HCT116 (cell line): ENCODE measurements at regions not wholly inside any gene's neighbourhood (a gene's known extent, or its start where the extent isn't known, plus 50 kb on each side); places are given as distances from the start of the nearest gene placed in this dataset.

ENCODE experiments used
- ATAC-seq: fragments of 200-7000 bp; cut with Tn5 transposase; 2 replicates; pipeline ENCODE4 v1.9.1; 2020; ENCODE audit warnings: mild to moderate bottlenecking, moderate library complexity
- BruUV-seq: library from RNA; stranded (reverse); fragments of 400-500 nt; replicated peaks from 2 replicates; lab custom pipeline; 2021; lab: Mats Ljungman, UMichigan
- CTCF ChIA-PET: fragments of 300-600 bp; sonication (Branson Sonifier 250); formaldehyde crosslinking; loops from one replicate; lab custom pipeline; 2021; ENCODE audit warnings: antibody characterized with exemption; lab: Charles Lee
- POLR2A ChIA-PET: fragments of 300-600, 350-600 bp; sonication (Branson Sonifier 250); formaldehyde crosslinking; loops from one replicate; lab custom pipeline; 2021; ENCODE audit warnings: antibody characterized with exemption; lab: Charles Lee
- RAD21 ChIA-PET, 2 experiments: fragments of 300-600 bp; sonication (Branson Sonifier 250); formaldehyde crosslinking; loops; one replicate each; lab custom pipeline; 2023; ENCODE audit warnings: low total read pairs in 2 of 2; ENCODE audit not compliant: uncharacterized antibody in 2 of 2, unreplicated experiment in 2 of 2, low non-redundant PET in 1 of 2; lab: Charles Lee
- DNase-seq: peaks from one replicate; pipeline ENCODE4 v3.0.0-alpha.2; 2010; ENCODE audit warnings: low read depth, low spot score
- H2AFZ ChIP-seq: fragments of 200-600 bp; shearing (Covaris generic), sonication (generic); 2 replicates; pipeline ENCODE4 v1.6.1; 2017; ENCODE audit warnings: low read depth, mixed run types, mixed read lengths, antibody characterized with exemption, low read length; ENCODE audit not compliant: poor library complexity, severe bottlenecking
- H3K27ac ChIP-seq: 2 replicates; pipeline ENCODE4 v1.5.1; 2012; ENCODE audit warnings: low read depth, low read length
- H3K27me3 ChIP-seq: fragments of 200-600 bp; sonication (generic); 2 replicates; pipeline ENCODE4 v1.6.1; 2016; ENCODE audit warnings: mixed run types, low read length, mixed read lengths; ENCODE audit not compliant: insufficient read depth
- H3K36me3 ChIP-seq, 2 experiments: fragments of 200-500 bp in 1 of 2; fragments of 200-600 bp in 1 of 2; sonication (Bioruptor generic) in 1 of 2; sonication (generic) in 1 of 2; 2 replicates each; pipeline versions ENCODE4 v1.5.1 to v1.6.1; 2014 to 2016; ENCODE audit warnings: low read length in 2 of 2, inconsistent platforms in 1 of 2, mixed read lengths in 1 of 2, mixed run types in 1 of 2; ENCODE audit not compliant: insufficient read depth in 2 of 2, control insufficient read depth in 1 of 2
- H3K4me1 ChIP-seq, 2 experiments: fragments of 200-600 bp in 1 of 2; sonication (generic) in 1 of 2; 2 replicates each; pipeline versions ENCODE4 v1.5.1 to v1.6.1; 2012 to 2017; ENCODE audit warnings: low read length in 2 of 2, inconsistent platforms in 1 of 2, mild to moderate bottlenecking in 1 of 2, mixed read lengths in 1 of 2, mixed run types in 1 of 2, moderate library complexity in 1 of 2; ENCODE audit not compliant: insufficient read depth in 2 of 2, control insufficient read depth in 1 of 2
- H3K4me2 ChIP-seq: fragments of 200-600 bp; sonication (generic); 2 replicates; pipeline ENCODE4 v1.6.1; 2017; ENCODE audit warnings: mixed run types, low read length, mixed read lengths
- H3K4me3 ChIP-seq, 2 experiments: fragments of 200-600 bp in 1 of 2; sonication (generic) in 1 of 2; replicated peaks in 1 of 2; 2 replicates each; pipeline ENCODE4 v1.5.1; 2011 to 2016; ENCODE audit warnings: low read length in 2 of 2, control low read depth in 1 of 2, low read depth in 1 of 2, mild to moderate bottlenecking in 1 of 2, mixed read lengths in 1 of 2, mixed run types in 1 of 2
- H3K79me2 ChIP-seq: fragments of 200-600 bp; sonication (generic); 2 replicates; pipeline ENCODE4 v1.6.1; 2017; ENCODE audit warnings: mild to moderate bottlenecking, mixed run types, low read length, moderate library complexity, mixed read lengths; ENCODE audit not compliant: insufficient read depth
- H3K9ac ChIP-seq: fragments of 200-600 bp; sonication (generic); 2 replicates; pipeline ENCODE4 v1.6.1; 2016; ENCODE audit warnings: low read length, mixed read lengths
- H3K9me2 ChIP-seq: fragments of 200-600 bp; sonication (generic), shearing (Covaris generic); 2 replicates; pipeline ENCODE4 v1.6.1; 2017; ENCODE audit warnings: mixed run types, mild to moderate bottlenecking, moderate library complexity; ENCODE audit not compliant: insufficient read depth
- H3K9me3 ChIP-seq, 2 experiments: fragments of 200-500 bp in 1 of 2; fragments of 200-600 bp in 1 of 2; sonication (Bioruptor generic) in 1 of 2; sonication (generic) in 1 of 2; 2 replicates each; pipeline ENCODE4 v1.6.1; 2014 to 2017; ENCODE audit warnings: low read length in 2 of 2, mixed read lengths in 2 of 2, inconsistent platforms in 1 of 2, low read depth in 1 of 2, mild to moderate bottlenecking in 1 of 2, mixed run types in 1 of 2, moderate library complexity in 1 of 2; ENCODE audit not compliant: control insufficient read depth in 1 of 2, insufficient read depth in 1 of 2
- H4K20me1 ChIP-seq: fragments of 200-600 bp; sonication (generic), shearing (Covaris generic); 2 replicates; pipeline ENCODE4 v1.6.1; 2017; ENCODE audit warnings: mixed run types, mild to moderate bottlenecking, moderate library complexity; ENCODE audit not compliant: insufficient read depth
- CBX3 ChIP-seq: IDR thresholded peaks from 2 replicates; pipeline ENCODE4 v1.6.1; 2012; ENCODE audit warnings: low read depth
- EGR1 ChIP-seq: IDR thresholded peaks from 2 replicates; pipeline ENCODE4 v1.6.1; 2012; ENCODE audit warnings: low read depth
- ELF1 ChIP-seq: IDR thresholded peaks from 2 replicates; pipeline ENCODE4 v1.6.1; 2012; ENCODE audit warnings: low read depth, borderline replicate concordance
- EZH2 ChIP-seq: fragments of 200-600 bp; sonication (generic); IDR thresholded peaks from 2 replicates; pipeline ENCODE4 v1.6.1; 2017; ENCODE audit warnings: antibody characterized with exemption, mixed run types
- JUND ChIP-seq: IDR thresholded peaks from 2 replicates; pipeline ENCODE4 v1.6.1; 2012
- MAX ChIP-seq: IDR thresholded peaks from 2 replicates; pipeline ENCODE4 v1.6.1; 2012
- POLR2A ChIP-seq: IDR thresholded peaks from 2 replicates; pipeline ENCODE4 v1.7.0; 2011; ENCODE audit warnings: borderline replicate concordance; ENCODE audit not compliant: insufficient read depth, insufficient read length; ENCODE audit errors: extremely low read depth
- REST ChIP-seq: IDR thresholded peaks from 2 replicates; pipeline ENCODE4 v1.6.1; 2012; ENCODE audit warnings: low read depth
- YY1 ChIP-seq: IDR thresholded peaks from 2 replicates; pipeline ENCODE4 v1.6.1; 2011; ENCODE audit warnings: low read length, low read depth, moderate library complexity, mild to moderate bottlenecking; ENCODE audit not compliant: insufficient replicate concordance; ENCODE audit errors: extremely low read depth
- ZNF274 ChIP-seq: fragments of 200-500 bp; sonication (Bioruptor generic); IDR thresholded peaks from 2 replicates; pipeline ENCODE4 v1.6.1; 2014; ENCODE audit warnings: mild to moderate bottlenecking, low read depth, low read length, inconsistent platforms
- intact Hi-C: fragments of 100-400 bp; cut with micrococcal nuclease; formaldehyde crosslinking; loops from 2 replicates; pipeline ENCODE4 v1.10.0; 2022
- TF ChIP-seq, protein P1 (sequence below): IDR thresholded peaks from 2 replicates; pipeline ENCODE4 v1.6.1; 2012
- TF ChIP-seq, protein P2 (sequence below): IDR thresholded peaks from 2 replicates; pipeline ENCODE4 v1.6.1; 2011; ENCODE audit warnings: mild to moderate bottlenecking, low read length, moderate library complexity; ENCODE audit not compliant: insufficient replicate concordance; ENCODE audit errors: extremely low read depth

- CTCF ChIA-PET: no interaction called here
- ATAC-seq: peak; percentile 77
- Histone ChIP-seq H3K27ac (no peak overlapping the region), H3K27me3 (no peaks in the 10 kb centered on the region), H3K4me2 (peak overlapping the region; percentile 50), H3K36me3 (no peaks in the 10 kb centered on the region), H3K9me2 (no peaks in the 10 kb centered on the region), H2AFZ (peak overlapping the region; percentile 6), H3K79me2 (no peaks in the 10 kb centered on the region), H3K9ac (no peak overlapping the region), H3K4me1 (peaks cover 2 to 14% of the 10 kb centered on the region in 2 experiments; a peak in 2 of 4 replicates), H3K9me3 (no peaks in the 10 kb centered on the region), H3K4me3 (no peak overlapping the region), H4K20me1 (no peaks in the 10 kb centered on the region)
- POLR2A ChIA-PET: no interaction called here
- no peak for TF ChIP-seq MAX
- intact Hi-C loops: no loop called here
- no peak for DNase-seq
- RAD21 ChIA-PET: no interaction called here
- BruUV-seq: no TSS peak
These were observed 1668.7 kb downstream of the SUCLG1 start for GRCh38 chr2:82790206-82791021.

DNA sequence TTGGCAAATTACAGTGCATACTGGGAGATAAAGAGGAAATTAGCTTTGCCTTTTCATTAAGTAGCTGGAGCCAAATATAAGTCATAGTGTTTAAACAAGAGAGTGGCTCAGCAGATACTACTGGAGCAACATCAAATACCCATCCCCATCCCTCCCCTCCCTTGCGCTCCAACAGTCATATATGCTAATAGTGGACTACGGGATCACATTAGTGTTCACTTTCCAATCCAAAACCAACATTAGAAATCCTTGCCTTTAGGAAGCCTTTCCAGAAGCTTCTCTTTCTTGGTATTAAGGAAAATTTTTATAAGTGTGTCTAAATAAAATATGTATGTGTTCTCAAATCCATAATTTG lies 1669.3 kb downstream of the SUCLG1 start:
- no peak for ATAC-seq
- TF ChIP-seq REST (no peak), CBX3 (no peak), ZNF274 (no peak), EZH2 (no peak), YY1 (no peak), JUND (no peak), ELF1 (no peak), EGR1 (no peak), POLR2A (no peak)
- TF ChIP-seq, protein P1, sequence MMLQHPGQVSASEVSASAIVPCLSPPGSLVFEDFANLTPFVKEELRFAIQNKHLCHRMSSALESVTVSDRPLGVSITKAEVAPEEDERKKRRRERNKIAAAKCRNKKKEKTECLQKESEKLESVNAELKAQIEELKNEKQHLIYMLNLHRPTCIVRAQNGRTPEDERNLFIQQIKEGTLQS: no peak
- TF ChIP-seq, protein P2, sequence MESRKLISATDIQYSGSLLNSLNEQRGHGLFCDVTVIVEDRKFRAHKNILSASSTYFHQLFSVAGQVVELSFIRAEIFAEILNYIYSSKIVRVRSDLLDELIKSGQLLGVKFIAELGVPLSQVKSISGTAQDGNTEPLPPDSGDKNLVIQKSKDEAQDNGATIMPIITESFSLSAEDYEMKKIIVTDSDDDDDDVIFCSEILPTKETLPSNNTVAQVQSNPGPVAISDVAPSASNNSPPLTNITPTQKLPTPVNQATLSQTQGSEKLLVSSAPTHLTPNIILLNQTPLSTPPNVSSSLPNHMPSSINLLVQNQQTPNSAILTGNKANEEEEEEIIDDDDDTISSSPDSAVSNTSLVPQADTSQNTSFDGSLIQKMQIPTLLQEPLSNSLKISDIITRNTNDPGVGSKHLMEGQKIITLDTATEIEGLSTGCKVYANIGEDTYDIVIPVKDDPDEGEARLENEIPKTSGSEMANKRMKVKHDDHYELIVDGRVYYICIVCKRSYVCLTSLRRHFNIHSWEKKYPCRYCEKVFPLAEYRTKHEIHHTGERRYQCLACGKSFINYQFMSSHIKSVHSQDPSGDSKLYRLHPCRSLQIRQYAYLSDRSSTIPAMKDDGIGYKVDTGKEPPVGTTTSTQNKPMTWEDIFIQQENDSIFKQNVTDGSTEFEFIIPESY: no peak
- H3K79me2 ChIP-seq: no peaks in the 10 kb centered on the region
- POLR2A ChIA-PET: no interaction called here
- CTCF ChIA-PET: no interaction called here
- H2AFZ ChIP-seq: peak overlapping the region; percentile 6
- intact Hi-C loops: no loop called here
- no peak overlapping the region for H3K4me2 ChIP-seq
- H3K4me1 ChIP-seq: peaks cover 0 to 10% of the 10 kb centered on the region in 2 experiments; a peak in 2 of 4 replicates
- no peaks in the 10 kb centered on the region for H4K20me1 ChIP-seq
- H3K36me3 ChIP-seq: no peaks in the 10 kb centered on the region
- BruUV-seq: no TSS peak
- H3K27ac ChIP-seq: no peak overlapping the region
- RAD21 ChIA-PET: no interaction called here
- no peak overlapping the region for H3K9ac ChIP-seq
- H3K27me3 ChIP-seq: no peaks in the 10 kb centered on the region
- no peak overlapping the region for H3K4me3 ChIP-seq
- no peaks in the 10 kb centered on the region for H3K9me3 ChIP-seq
- no peaks in the 10 kb centered on the region for H3K9me2 ChIP-seq
- DNase-seq: no peak
